HG03432 (cell line): ENCODE measurements at regions not wholly inside any gene's neighbourhood (a gene's known extent, or its start where the extent isn't known, plus 50 kb on each side); places are given as distances from the start of the nearest gene placed in this dataset.
"Not testable (repeated sequence)": the region's sequence is repeated elsewhere in the genome, so short reads cannot be mapped to it uniquely, and the experiment has no call there.

Source experiments
- ATAC-seq: cut with Tn5 transposase; IDR thresholded peaks from one replicate; pipeline ENCODE4 v1.9.1; 2021; ENCODE audit warnings: mild to moderate bottlenecking, moderate library complexity; ENCODE audit not compliant: unreplicated experiment

- ATAC-seq: no peak
Observed at GRCh38 chr11:49499117-49499516, 290.7 kb upstream of the FOLH1 start.

GRCh38 chr11:49505231-49505630, 296.8 kb upstream of the FOLH1 start:
- no peak for ATAC-seq

GRCh38 chr11:49526240-49526829, 317.9 kb upstream of the FOLH1 start:
- peak; percentile 96 for ATAC-seq

- no peak for ATAC-seq
Observed at GRCh38 chr11:49533204-49533603, 324.8 kb upstream of the FOLH1 start.

GRCh38 chr11:49538927-49539326, 330.5 kb upstream of the FOLH1 start:
- not testable (repeated sequence) for ATAC-seq

- not testable (repeated sequence) for ATAC-seq
Observed at GRCh38 chr11:49558261-49558847, 350.0 kb upstream of the FOLH1 start.

GRCh38 chr11:49560593-49560992, 352.2 kb upstream of the FOLH1 start:
- ATAC-seq: not testable (repeated sequence)

GRCh38 chr11:49561240-49561880, 353.0 kb upstream of the FOLH1 start:
- not testable (repeated sequence) for ATAC-seq

GRCh38 chr11:49562262-49562661, 353.9 kb upstream of the FOLH1 start:
- ATAC-seq: not testable (repeated sequence)

GRCh38 chr11:49579492-49579891, 371.1 kb upstream of the FOLH1 start:
- not testable (repeated sequence) for ATAC-seq

- not testable (repeated sequence) for ATAC-seq
Observed at GRCh38 chr11:49585495-49585894, 366.7 kb upstream of the OR4C13 start.

- not testable (repeated sequence) for ATAC-seq
Observed at GRCh38 chr11:49608892-49609291, 343.3 kb upstream of the OR4C13 start.

GRCh38 chr11:49623872-49624271, 328.3 kb upstream of the OR4C13 start:
- not testable (repeated sequence) for ATAC-seq

- not testable (repeated sequence) for ATAC-seq
Observed at GRCh38 chr11:49670705-49671104, 281.5 kb upstream of the OR4C13 start.

- ATAC-seq: not testable (repeated sequence)
Observed at GRCh38 chr11:49702121-49702520, 250.1 kb upstream of the OR4C13 start.

GRCh38 chr11:49750447-49750846, 201.7 kb upstream of the OR4C13 start:
- ATAC-seq: not testable (repeated sequence)

GRCh38 chr11:49750960-49751359, 201.2 kb upstream of the OR4C13 start:
- not testable (repeated sequence) for ATAC-seq

GRCh38 chr11:49780791-49781190, 171.4 kb upstream of the OR4C13 start:
- not testable (repeated sequence) for ATAC-seq

- ATAC-seq: not testable (repeated sequence)
Observed at GRCh38 chr11:49782000-49782399, 170.2 kb upstream of the OR4C13 start.

GRCh38 chr11:49783841-49784240, 168.3 kb upstream of the OR4C13 start:
- not testable (repeated sequence) for ATAC-seq

GRCh38 chr11:49789787-49790186, 162.4 kb upstream of the OR4C13 start:
- not testable (repeated sequence) for ATAC-seq

GRCh38 chr11:49798206-49798837, 153.9 kb upstream of the OR4C13 start:
- ATAC-seq: not testable (repeated sequence)
